ENCODE measurements at regions not wholly inside any gene's neighbourhood (a gene's known extent, or its start where the extent isn't known, plus 50 kb on each side); places are given as distances from the start of the nearest gene placed in this dataset.

GRCh38 chr12:125685915-125686314 lies 620.7 kb downstream of the AACS start:
- no peak for TF ChIP-seq CTCF (conservative IDR thresholded peaks at IDR 0.05; ENCODE audit: low read depth, low read length)
- TF ChIP-seq EZH2phosphoT487 (IDR thresholded peaks at IDR 0.05; ENCODE audit: borderline replicate concordance, low read length) = no peak
- no peak for TF ChIP-seq EZH2 (IDR thresholded peaks at IDR 0.05; ENCODE audit: low read length, unreplicated experiment)

Data from PC-3 (cell line).